Fibroblast of mammary gland (primary cell): ENCODE measurements at regions not wholly inside any gene's neighbourhood (a gene's known extent, or its start where the extent isn't known, plus 50 kb on each side); places are given as distances from the start of the nearest gene placed in this dataset.

ENCODE experiments used
- DNase-seq: peaks from one replicate; pipeline ENCODE4 v3.0.0-alpha.2; 2010; ENCODE audit warnings: low read depth
- H3K4me3 ChIP-seq: 2 replicates; pipeline ENCODE4 v1.5.1; 2011; ENCODE audit warnings: low read depth, mild to moderate bottlenecking, low read length, moderate library complexity; ENCODE audit not compliant: control insufficient read depth
- CTCF ChIP-seq: conservative IDR thresholded peaks from 2 replicates; pipeline ENCODE4 v1.5.1; 2011; ENCODE audit warnings: low read depth, low read length, inconsistent platforms; ENCODE audit not compliant: control insufficient read depth, insufficient read depth

GRCh38 chr11:134849833-134850232, 437.8 kb upstream of the B3GAT1 start:
- no peak for DNase-seq
- TF ChIP-seq CTCF, result no peak
- H3K4me3 ChIP-seq, result no peak overlapping the region

- no peak for TF ChIP-seq CTCF
- no peak overlapping the region for H3K4me3 ChIP-seq
- DNase-seq, result no peak
Measured at GRCh38 chr11:134847083-134847715, 435.2 kb upstream of the B3GAT1 start.

GRCh38 chr11:134846328-134847082, 434.5 kb upstream of the B3GAT1 start:
- TF ChIP-seq CTCF, result no peak
- no peak overlapping the region for H3K4me3 ChIP-seq
- no peak for DNase-seq

- no peak overlapping the region for H3K4me3 ChIP-seq
- no peak for DNase-seq
- no peak for TF ChIP-seq CTCF
Measured at GRCh38 chr11:134845474-134846327, 433.7 kb upstream of the B3GAT1 start.

- H3K4me3 ChIP-seq, result no peak overlapping the region
- no peak for DNase-seq
- TF ChIP-seq CTCF, result no peak
Measured at GRCh38 chr11:134844838-134845237, 432.8 kb upstream of the B3GAT1 start.

- H3K4me3 ChIP-seq, result no peak overlapping the region
- TF ChIP-seq CTCF, result no peak
- DNase-seq, result no peak
Measured at GRCh38 chr11:134843735-134844134, 431.7 kb upstream of the B3GAT1 start.
